ENCODE measurements at regions not wholly inside any gene's neighbourhood (a gene's known extent, or its start where the extent isn't known, plus 50 kb on each side); places are given as distances from the start of the nearest gene placed in this dataset.
"Not testable (repeated sequence)": the region's sequence is repeated elsewhere in the genome, so short reads cannot be mapped to it uniquely, and the experiment has no call there.

DNA sequence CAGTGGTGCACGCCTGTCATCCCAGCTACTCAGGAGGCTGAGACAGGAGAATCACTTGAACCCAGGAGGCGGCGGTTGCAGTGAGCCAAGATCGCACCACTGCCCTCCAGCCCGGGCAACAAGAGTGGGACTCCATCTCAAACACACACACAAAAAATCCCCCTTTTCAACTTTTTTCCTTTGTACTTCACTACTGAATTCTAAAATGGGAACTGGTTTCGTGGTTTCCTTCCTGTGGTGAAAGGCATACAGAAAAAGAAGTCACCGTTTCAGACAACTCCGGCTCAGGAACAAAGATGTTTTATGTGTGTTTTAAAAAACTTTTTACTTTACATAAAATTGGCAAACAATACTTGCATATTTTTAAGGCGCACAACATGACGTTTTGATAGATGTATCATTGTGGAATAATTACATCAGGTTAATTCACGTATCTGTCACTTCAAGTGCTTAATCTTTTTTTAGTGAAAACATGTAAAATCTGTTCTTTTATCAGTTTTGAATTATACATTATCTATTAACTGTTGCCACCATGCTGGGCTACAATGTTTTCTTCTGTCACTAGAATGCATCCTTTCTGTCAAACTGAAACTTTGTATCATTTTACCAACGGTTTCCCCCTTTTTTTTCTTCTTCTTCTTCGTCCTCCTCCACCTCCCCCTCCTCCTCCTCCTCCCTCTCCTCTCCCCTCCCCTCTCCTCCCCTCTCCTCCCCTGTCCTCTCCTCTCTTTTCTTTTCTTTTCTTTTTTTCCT is 186.0 kb downstream of the CRLF2 start:
- intact Hi-C loops (cut with DNase I) = no loop called here
- Histone ChIP-seq H3K4me1 (replicated peaks in 1 of 2) (no peaks in the 10 kb centered on the region), H3K36me3 (replicated peaks in 1 of 2) (no peaks in the 10 kb centered on the region), H3K9me3 (replicated peaks in 1 of 3) (no peaks in the 10 kb centered on the region), H3K27ac (no peak overlapping the region), H3K27me3 (no peaks in the 10 kb centered on the region), H3K4me3 (no peak overlapping the region)
- no peak for DNase-seq
- WGBS, 4 donors = 46 to 53% (median 49%) methylated on average over 13 of the region's 13 CpGs
- TF ChIP-seq POLR2A (IDR thresholded peaks at IDR 0.05) = no peak
- no peak for TF ChIP-seq CTCF (IDR thresholded peaks at IDR 0.05)

GRCh38 chrX:1025413-1025812 is 187.0 kb downstream of the CRLF2 start:
- WGBS, 4 donors = 66 to 77% (median 76%) methylated on average over 11 of the region's 11 CpGs
- TF ChIP-seq POLR2A (IDR thresholded peaks at IDR 0.05) (no peak), CTCF (IDR thresholded peaks at IDR 0.05) (no peak)
- Histone ChIP-seq H3K36me3 (replicated peaks in 1 of 2) (no peaks in the 10 kb centered on the region), H3K27ac (no peak overlapping the region), H3K9me3 (replicated peaks in 1 of 3) (no peaks in the 10 kb centered on the region), H3K4me3 (no peak overlapping the region), H3K27me3 (no peaks in the 10 kb centered on the region), H3K4me1 (replicated peaks in 1 of 2) (no peaks in the 10 kb centered on the region)
- DNase-seq = no peak
- intact Hi-C loops (cut with DNase I) = no loop called here

DNA sequence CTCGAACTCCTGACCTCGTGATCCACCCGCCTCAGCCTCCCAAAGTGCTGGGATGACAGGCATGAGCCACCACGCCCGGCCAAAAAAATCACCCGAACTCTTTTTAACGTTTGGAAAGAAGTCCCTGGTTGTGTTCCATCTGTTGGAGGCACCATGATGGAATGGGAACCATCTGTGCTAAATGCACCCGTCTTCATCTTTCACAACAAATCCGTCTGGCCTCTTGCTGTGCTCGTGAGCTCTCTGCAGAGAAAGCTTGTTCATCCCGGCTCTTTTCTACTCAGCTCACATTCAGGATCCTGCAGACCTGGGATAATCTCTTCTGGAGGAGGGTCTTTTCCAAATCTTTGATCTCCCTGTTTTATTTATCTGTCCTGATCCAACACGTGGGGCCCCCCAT is 188.8 kb downstream of the CRLF2 start:
- DNase-seq = no peak
- no peak overlapping the region for H3K4me3 ChIP-seq
- H3K9me3 ChIP-seq (replicated peaks in 1 of 3) = no peaks in the 10 kb centered on the region
- TF ChIP-seq CTCF (IDR thresholded peaks at IDR 0.05) = no peak
- no peak for TF ChIP-seq POLR2A (IDR thresholded peaks at IDR 0.05)
- H3K4me1 ChIP-seq (replicated peaks in 1 of 2) = no peaks in the 10 kb centered on the region
- intact Hi-C loops (cut with DNase I) = no loop called here
- H3K27ac ChIP-seq = no peak overlapping the region
- H3K36me3 ChIP-seq (replicated peaks in 1 of 2) = no peaks in the 10 kb centered on the region
- whole genome bisulfite sequencing, 4 donors = 56 to 67% (median 62%) methylated on average over 12 of the region's 12 CpGs
- no peaks in the 10 kb centered on the region for H3K27me3 ChIP-seq

DNA sequence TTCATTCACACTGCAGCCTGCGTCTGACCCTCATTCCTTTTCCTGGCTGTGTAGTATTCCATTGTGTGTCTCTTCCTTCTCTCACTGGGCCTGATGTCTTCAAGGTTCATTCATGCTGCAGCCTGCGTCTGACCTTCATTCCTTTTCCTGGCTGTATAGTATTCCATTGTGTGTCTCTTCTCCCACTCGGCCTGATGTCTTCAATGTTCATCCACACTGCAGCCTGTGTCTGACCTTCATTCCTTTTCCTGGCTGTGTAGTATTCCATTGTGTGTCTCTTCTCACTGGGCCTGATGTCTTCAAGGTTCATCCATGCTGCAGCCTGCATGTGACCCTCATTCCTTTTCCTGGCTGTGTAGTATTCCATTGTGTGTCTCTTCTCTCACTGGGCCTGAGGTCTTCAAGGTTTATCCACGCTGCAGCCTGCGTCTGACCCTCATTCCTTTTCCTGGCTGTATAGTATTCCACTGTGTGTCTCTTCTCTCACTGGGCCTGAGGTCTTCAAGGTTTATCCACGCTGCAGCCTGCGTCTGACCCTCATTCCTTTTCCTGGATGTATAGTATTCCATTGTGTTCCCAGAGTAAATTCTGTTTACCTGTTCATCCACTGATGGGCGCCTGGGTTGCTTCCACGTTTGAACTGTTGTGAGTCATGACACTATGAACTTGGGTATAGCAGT is 191.0 kb downstream of the CRLF2 start:
- 88 to 95% (median 90%) methylated on average over 9 of the region's 9 CpGs for WGBS, 4 donors
- H3K27ac ChIP-seq; DNase-seq; H3K36me3 ChIP-seq (replicated peaks in 1 of 2); intact Hi-C loops (cut with DNase I); H3K27me3 ChIP-seq; H3K9me3 ChIP-seq (replicated peaks in 1 of 3); H3K4me3 ChIP-seq; H3K4me1 ChIP-seq (replicated peaks in 1 of 2): not testable (repeated sequence)

Data from adrenal gland (tissue), 9 donors.